BE2C (cell line): ENCODE measurements at regions not wholly inside any gene's neighbourhood (a gene's known extent, or its start where the extent isn't known, plus 50 kb on each side); places are given as distances from the start of the nearest gene placed in this dataset.

Source experiments
- DNase-seq: peaks from one replicate; pipeline ENCODE4 v3.0.0-alpha.2; 2020
- H3K27me3 ChIP-seq: fragments of 250-450 bp; sonication (Bioruptor Pico); 2 replicates; pipeline ENCODE4 v1.5.1; 2020; ENCODE audit warnings: mild to moderate bottlenecking
- H3K36me3 ChIP-seq: fragments of 250-450 bp; sonication (Bioruptor Pico); 2 replicates; pipeline ENCODE4 v1.5.1; 2020; ENCODE audit warnings: mild to moderate bottlenecking
- H3K4me1 ChIP-seq: fragments of 250-450 bp; sonication (Bioruptor Pico); 2 replicates; pipeline ENCODE4 v1.5.1; 2020
- H3K4me3 ChIP-seq: 2 replicates; pipeline ENCODE4 v1.5.1; 2011; ENCODE audit warnings: low read depth, low read length
- H3K9me3 ChIP-seq: fragments of 250-450 bp; sonication (Bioruptor Pico); 2 replicates; pipeline ENCODE4 v1.5.1; 2020
- CTCF ChIP-seq: IDR thresholded peaks from 2 replicates; pipeline ENCODE4 v1.5.1; 2012; ENCODE audit warnings: mild to moderate bottlenecking, low read depth, low read length

- no peak for DNase-seq
- Histone ChIP-seq H3K9me3 (no peaks in the 10 kb centered on the region), H3K27me3 (no peaks in the 10 kb centered on the region), H3K4me1 (no peaks in the 10 kb centered on the region), H3K36me3 (no peaks in the 10 kb centered on the region), H3K4me3 (no peak overlapping the region)
- no peak for TF ChIP-seq CTCF
Observed at GRCh38 chr14:28895389-28895788, 128.8 kb downstream of the FOXG1 start.

GRCh38 chr14:28896337-28896736 is 129.8 kb downstream of the FOXG1 start:
- H3K9me3 ChIP-seq, result no peaks in the 10 kb centered on the region
- H3K36me3 ChIP-seq, result no peaks in the 10 kb centered on the region
- no peak overlapping the region for H3K4me3 ChIP-seq
- no peaks in the 10 kb centered on the region for H3K4me1 ChIP-seq
- no peaks in the 10 kb centered on the region for H3K27me3 ChIP-seq
- no peak for DNase-seq
- no peak for TF ChIP-seq CTCF

- H3K36me3 ChIP-seq, result no peaks in the 10 kb centered on the region
- DNase-seq, result no peak
- no peak for TF ChIP-seq CTCF
- no peak overlapping the region for H3K4me3 ChIP-seq
- H3K4me1 ChIP-seq, result no peaks in the 10 kb centered on the region
- H3K9me3 ChIP-seq, result no peaks in the 10 kb centered on the region
- no peaks in the 10 kb centered on the region for H3K27me3 ChIP-seq
Observed at GRCh38 chr14:28901631-28902030, 135.0 kb downstream of the FOXG1 start.

GRCh38 chr14:28902930-28903329 is 136.3 kb downstream of the FOXG1 start:
- no peaks in the 10 kb centered on the region for H3K4me1 ChIP-seq
- no peak for DNase-seq
- no peaks in the 10 kb centered on the region for H3K27me3 ChIP-seq
- H3K36me3 ChIP-seq, result no peaks in the 10 kb centered on the region
- H3K9me3 ChIP-seq, result no peaks in the 10 kb centered on the region
- no peak overlapping the region for H3K4me3 ChIP-seq
- TF ChIP-seq CTCF, result no peak

GRCh38 chr14:28911521-28911920 is 144.9 kb downstream of the FOXG1 start:
- Histone ChIP-seq H3K9me3 (no peaks in the 10 kb centered on the region; the same call in 1 of the 2 replicates), H3K4me1 (no peaks in the 10 kb centered on the region), H3K27me3 (no peaks in the 10 kb centered on the region), H3K36me3 (no peaks in the 10 kb centered on the region), H3K4me3 (no peak overlapping the region)
- no peak for DNase-seq
- no peak for TF ChIP-seq CTCF

- H3K4me3 ChIP-seq, result no peak overlapping the region
- H3K27me3 ChIP-seq, result no peaks in the 10 kb centered on the region
- H3K9me3 ChIP-seq, result no peaks in the 10 kb centered on the region; the same call in 1 of the 2 replicates
- no peaks in the 10 kb centered on the region for H3K36me3 ChIP-seq
- no peak for DNase-seq
- H3K4me1 ChIP-seq, result no peaks in the 10 kb centered on the region
- TF ChIP-seq CTCF, result no peak
Observed at GRCh38 chr14:28913056-28913455, 146.5 kb downstream of the FOXG1 start.
